Lower leg skin (tissue), 4 donors: ENCODE measurements at regions not wholly inside any gene's neighbourhood (a gene's known extent, or its start where the extent isn't known, plus 50 kb on each side); places are given as distances from the start of the nearest gene placed in this dataset.
A peak's percentile ranks its signal among the peaks of the same experiment; 100 is the strongest.
"Not testable (repeated sequence)": the region's sequence is repeated elsewhere in the genome, so short reads cannot be mapped to it uniquely, and the experiment has no call there.

ENCODE experiments used
- DNase-seq, 2 donors: peaks; one replicate each; pipeline ENCODE4 v3.0.0-alpha.2; 2019; ENCODE audit warnings: low spot score in 2 of 2
- H3K4me3 ChIP-seq: fragments of 200-600 bp; sonication (generic); 2 replicates; pipeline ENCODE4 v1.5.1; 2017; ENCODE audit warnings: mild to moderate bottlenecking, low read depth; ENCODE audit not compliant: poor library complexity, severe bottlenecking
- POLR2A ChIP-seq, 2 donors: fragments of 450-650 bp; IDR thresholded peaks; one replicate each; pipeline ENCODE4 v1.6.1; 2016 to 2017; ENCODE audit warnings: antibody characterized with exemption in 2 of 2, mild to moderate bottlenecking in 1 of 2, moderate library complexity in 1 of 2
- WGBS, 2 donors: methylation state at CpG; one replicate each; pipeline ENCODE4 v1.1.5; 2018; 5-methylcytosine and 5-hydroxymethylcytosine counted together
- intact Hi-C: fragments of 100-400 bp; cut with DNase I; formaldehyde crosslinking; loops from one replicate; pipeline ENCODE4 v1.15.0; 2023; ENCODE audit warnings: low total_unique reads
- TF ChIP-seq, protein P1 (sequence below), 3 donors: fragments of 450-650 bp; IDR thresholded peaks; one replicate each; pipeline ENCODE4 v1.5.1; 2016; ENCODE audit warnings: antibody characterized with exemption in 3 of 3, mild to moderate bottlenecking in 3 of 3, moderate library complexity in 2 of 3

GRCh38 chr1:232705815-232706575 lies 76.1 kb upstream of the SIPA1L2 start:
- intact Hi-C loops: no loop called here

GRCh38 chr1:232707142-232707541 lies 77.2 kb upstream of the SIPA1L2 start:
- no peak for TF ChIP-seq POLR2A (IDR thresholded peaks at IDR 0.05)
- TF ChIP-seq, protein P1, sequence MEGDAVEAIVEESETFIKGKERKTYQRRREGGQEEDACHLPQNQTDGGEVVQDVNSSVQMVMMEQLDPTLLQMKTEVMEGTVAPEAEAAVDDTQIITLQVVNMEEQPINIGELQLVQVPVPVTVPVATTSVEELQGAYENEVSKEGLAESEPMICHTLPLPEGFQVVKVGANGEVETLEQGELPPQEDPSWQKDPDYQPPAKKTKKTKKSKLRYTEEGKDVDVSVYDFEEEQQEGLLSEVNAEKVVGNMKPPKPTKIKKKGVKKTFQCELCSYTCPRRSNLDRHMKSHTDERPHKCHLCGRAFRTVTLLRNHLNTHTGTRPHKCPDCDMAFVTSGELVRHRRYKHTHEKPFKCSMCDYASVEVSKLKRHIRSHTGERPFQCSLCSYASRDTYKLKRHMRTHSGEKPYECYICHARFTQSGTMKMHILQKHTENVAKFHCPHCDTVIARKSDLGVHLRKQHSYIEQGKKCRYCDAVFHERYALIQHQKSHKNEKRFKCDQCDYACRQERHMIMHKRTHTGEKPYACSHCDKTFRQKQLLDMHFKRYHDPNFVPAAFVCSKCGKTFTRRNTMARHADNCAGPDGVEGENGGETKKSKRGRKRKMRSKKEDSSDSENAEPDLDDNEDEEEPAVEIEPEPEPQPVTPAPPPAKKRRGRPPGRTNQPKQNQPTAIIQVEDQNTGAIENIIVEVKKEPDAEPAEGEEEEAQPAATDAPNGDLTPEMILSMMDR (IDR thresholded peaks at IDR 0.05): no peak
- peak in 1 of 2 donors; percentile 31 for DNase-seq
- intact Hi-C loops: no loop called here
- no peak overlapping the region for H3K4me3 ChIP-seq
- WGBS, 2 donors: 50 to 62% methylated on average over 2 of the region's 2 CpGs

More at GRCh38 chr1:232705815-232706575, 76.1 kb upstream of the SIPA1L2 start:
- peak; percentile 78 to 91 for DNase-seq
- no peak overlapping the region for H3K4me3 ChIP-seq
- no peak for TF ChIP-seq POLR2A (IDR thresholded peaks at IDR 0.05)
- TF ChIP-seq, protein P1 (IDR thresholded peaks at IDR 0.05): no peak
- 76 to 80% methylated on average over 7 of the region's 7 CpGs for WGBS, 2 donors

DNA sequence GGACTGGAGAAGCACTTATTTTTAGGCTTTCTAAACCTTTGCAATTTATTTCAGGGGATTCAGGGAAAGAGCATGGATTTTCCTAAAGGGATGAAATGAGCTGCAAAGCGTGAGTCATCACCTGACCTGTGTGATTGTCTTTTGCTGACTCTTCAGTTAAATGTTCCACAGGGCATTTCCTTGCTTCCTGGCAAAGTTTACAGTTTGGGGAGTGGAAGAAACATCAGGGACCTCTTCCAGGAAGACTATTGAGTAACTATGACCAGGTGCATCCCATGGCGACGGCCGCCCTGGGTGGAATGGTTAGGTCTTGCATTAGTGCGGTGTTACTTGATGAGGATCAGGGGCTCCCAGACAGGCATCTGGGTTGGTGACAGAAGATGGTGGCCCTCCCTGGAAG lies 79.5 kb upstream of the SIPA1L2 start:
- no peak for TF ChIP-seq POLR2A (IDR thresholded peaks at IDR 0.05)
- TF ChIP-seq, protein P1 (IDR thresholded peaks at IDR 0.05): no peak
- no peak overlapping the region for H3K4me3 ChIP-seq
- no peak for DNase-seq
- WGBS, 2 donors: 61 to 64% methylated on average over 5 of the region's 5 CpGs
- intact Hi-C loops: no loop called here

- DNase-seq: no peak
- 74 to 77% methylated on average over 6 of the region's 6 CpGs for WGBS, 2 donors
These were observed 82.1 kb upstream of the SIPA1L2 start for GRCh38 chr1:232711996-232712395.

DNA sequence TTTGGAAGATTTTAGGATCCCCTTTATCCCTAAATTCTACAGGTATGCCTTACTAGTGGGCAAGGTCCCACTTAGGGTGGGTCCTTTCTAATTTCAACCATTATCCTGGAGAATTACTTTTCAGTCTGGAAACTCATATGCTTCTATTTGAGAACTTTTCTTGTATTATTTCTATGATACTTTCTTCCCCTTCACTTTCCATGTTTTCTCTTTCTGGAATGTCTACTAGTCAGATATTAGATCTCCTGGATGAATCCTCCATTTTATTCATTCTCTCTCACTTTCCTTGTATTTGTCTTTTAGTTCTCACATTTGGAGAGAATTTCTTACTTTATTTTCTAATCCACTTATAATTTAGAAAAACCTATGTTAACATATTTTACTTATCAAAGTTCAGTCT lies 83.9 kb upstream of the SIPA1L2 start:
- no peak overlapping the region for H3K4me3 ChIP-seq
- TF ChIP-seq, protein P1 (IDR thresholded peaks at IDR 0.05): no peak
- no peak for TF ChIP-seq POLR2A (IDR thresholded peaks at IDR 0.05)
- no peak for DNase-seq
- intact Hi-C loops: no loop called here

More at GRCh38 chr1:232711996-232712395, 82.1 kb upstream of the SIPA1L2 start:
- intact Hi-C loops: no loop called here
- TF ChIP-seq, protein P1 (IDR thresholded peaks at IDR 0.05): no peak
- no peak for TF ChIP-seq POLR2A (IDR thresholded peaks at IDR 0.05)
- H3K4me3 ChIP-seq: no peak overlapping the region

DNA sequence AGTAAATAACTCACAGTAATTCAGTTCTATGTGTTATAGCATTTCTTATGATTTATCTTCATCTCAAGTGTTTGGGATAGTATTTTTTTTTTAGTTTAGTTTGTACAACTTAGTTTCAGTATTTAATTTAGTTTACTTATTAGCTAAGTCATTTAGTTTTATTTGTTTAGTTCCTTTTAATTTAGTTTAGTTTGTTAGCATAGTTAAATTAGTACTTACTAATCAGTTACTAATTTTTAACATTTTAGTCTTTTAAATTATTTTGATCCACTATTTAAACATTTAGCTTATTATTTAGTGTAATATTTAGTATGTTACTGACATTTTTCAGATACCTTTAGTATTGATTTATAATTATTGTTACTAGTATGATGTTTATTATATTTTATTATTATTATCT lies 85.2 kb upstream of the SIPA1L2 start:
- H3K4me3 ChIP-seq: no peak overlapping the region
- DNase-seq: no peak
- intact Hi-C loops: no loop called here
- TF ChIP-seq, protein P1 (IDR thresholded peaks at IDR 0.05): no peak
- TF ChIP-seq POLR2A (IDR thresholded peaks at IDR 0.05): no peak

- intact Hi-C loops, DNase-seq, H3K4me3 ChIP-seq: not testable (repeated sequence)
- WGBS, 2 donors: 83 to 86% methylated on average over 4 of the region's 4 CpGs
These were observed 87.3 kb upstream of the MAP10 start for GRCh38 chr1:232717911-232718310.
